Neural crest cell (in vitro differentiated cells): ENCODE measurements at regions not wholly inside any gene's neighbourhood (a gene's known extent, or its start where the extent isn't known, plus 50 kb on each side); places are given as distances from the start of the nearest gene placed in this dataset.

Experiments used
- DNase-seq: peaks from one replicate; pipeline ENCODE4 v3.0.0; 2021; ENCODE audit warnings: low read depth, mixed read lengths, low spot score
- H3K27ac Mint-ChIP-seq: one replicate; pipeline ENCODE4 v1.8.0; 2021; ENCODE audit warnings: mild to moderate bottlenecking, mixed read lengths; ENCODE audit not compliant: unreplicated experiment
- H3K27me3 Mint-ChIP-seq: 2 replicates; pipeline ENCODE4 v1.8.0; 2021; ENCODE audit warnings: low read depth, mild to moderate bottlenecking, mixed read lengths
- H3K36me3 Mint-ChIP-seq: 2 replicates; pipeline ENCODE4 v1.8.0; 2021; ENCODE audit warnings: low read depth, mild to moderate bottlenecking, mixed read lengths
- H3K4me1 Mint-ChIP-seq: 2 replicates; pipeline ENCODE4 v1.8.0; 2021; ENCODE audit warnings: mixed read lengths
- H3K4me3 Mint-ChIP-seq: one replicate; pipeline ENCODE4 v1.8.0; 2021; ENCODE audit warnings: mild to moderate bottlenecking, mixed read lengths
- H3K9me3 Mint-ChIP-seq: 2 replicates; pipeline ENCODE4 v1.8.0; 2021; ENCODE audit warnings: mixed read lengths
- CTCF ChIP-seq: fragments of 200-600 bp; sonication (generic); conservative IDR thresholded peaks from 2 replicates; pipeline ENCODE4 v1.5.0; 2021; ENCODE audit warnings: antibody characterized with exemption, mild to moderate bottlenecking

- H3K27ac Mint-ChIP-seq = no peak overlapping the region
Measured at GRCh38 chr12:98328467-98328866, 186.9 kb upstream of the TMPO start.

GRCh38 chr12:98329589-98329988 lies 185.8 kb upstream of the TMPO start:
- no peaks in the 10 kb centered on the region for H3K27me3 Mint-ChIP-seq
- no peak overlapping the region for H3K4me3 Mint-ChIP-seq
- H3K9me3 Mint-ChIP-seq = no peaks in the 10 kb centered on the region
- no peak overlapping the region for H3K27ac Mint-ChIP-seq
- DNase-seq = no peak
- H3K4me1 Mint-ChIP-seq = no peaks in the 10 kb centered on the region
- TF ChIP-seq CTCF = no peak
- H3K36me3 Mint-ChIP-seq = no peaks in the 10 kb centered on the region

More at GRCh38 chr12:98328467-98328866, 186.9 kb upstream of the TMPO start:
- H3K4me1 Mint-ChIP-seq = no peaks in the 10 kb centered on the region
- no peak overlapping the region for H3K4me3 Mint-ChIP-seq
- TF ChIP-seq CTCF = no peak
- no peak for DNase-seq
- no peaks in the 10 kb centered on the region for H3K9me3 Mint-ChIP-seq
- H3K27me3 Mint-ChIP-seq = no peaks in the 10 kb centered on the region
- H3K36me3 Mint-ChIP-seq = no peaks in the 10 kb centered on the region

GRCh38 chr12:98332642-98333041 lies 182.7 kb upstream of the TMPO start:
- H3K4me1 Mint-ChIP-seq = no peaks in the 10 kb centered on the region
- TF ChIP-seq CTCF = no peak
- H3K36me3 Mint-ChIP-seq = no peaks in the 10 kb centered on the region
- no peaks in the 10 kb centered on the region for H3K9me3 Mint-ChIP-seq
- DNase-seq = no peak
- no peak overlapping the region for H3K27ac Mint-ChIP-seq
- no peaks in the 10 kb centered on the region for H3K27me3 Mint-ChIP-seq
- H3K4me3 Mint-ChIP-seq = no peak overlapping the region

GRCh38 chr12:98334768-98335167 lies 180.6 kb upstream of the TMPO start:
- Mint-ChIP-seq H3K27me3 (no peaks in the 10 kb centered on the region), H3K36me3 (no peaks in the 10 kb centered on the region), H3K4me1 (no peaks in the 10 kb centered on the region), H3K4me3 (no peak overlapping the region), H3K27ac (no peak overlapping the region), H3K9me3 (no peaks in the 10 kb centered on the region)
- no peak for DNase-seq
- no peak for TF ChIP-seq CTCF

- H3K27ac Mint-ChIP-seq = no peak overlapping the region
- H3K36me3 Mint-ChIP-seq = no peaks in the 10 kb centered on the region
Measured at GRCh38 chr12:98341026-98341425, 174.4 kb upstream of the TMPO start.

More at GRCh38 chr12:98341026-98341425, 174.4 kb upstream of the TMPO start:
- no peak for TF ChIP-seq CTCF
- Mint-ChIP-seq H3K4me3 (no peak overlapping the region), H3K9me3 (no peaks in the 10 kb centered on the region), H3K27me3 (no peaks in the 10 kb centered on the region), H3K4me1 (no peaks in the 10 kb centered on the region)
- DNase-seq = no peak
